ENCODE measurements at regions not wholly inside any gene's neighbourhood (a gene's known extent, or its start where the extent isn't known, plus 50 kb on each side); places are given as distances from the start of the nearest gene placed in this dataset.

DNA sequence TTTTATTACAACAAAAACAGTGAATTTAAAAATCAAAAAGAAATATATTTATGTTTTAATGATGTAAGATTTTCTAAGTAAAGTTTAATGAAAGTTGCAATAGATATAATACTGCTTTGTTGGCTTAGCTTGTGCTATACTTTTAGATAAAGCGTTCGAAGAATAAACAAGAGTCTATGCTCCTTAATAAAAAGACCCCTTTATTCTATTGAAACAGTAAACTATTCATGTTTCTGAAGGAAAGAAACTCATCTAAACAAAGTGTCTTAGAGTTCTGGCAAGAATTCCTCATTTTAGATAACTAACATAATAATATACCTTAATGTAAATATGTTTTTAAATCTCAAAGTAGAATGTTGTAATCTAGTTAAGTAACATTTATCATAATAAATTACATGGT lies 179.0 kb downstream of the RASSF9 start:
- no peaks in the 10 kb centered on the region for H3K27me3 ChIP-seq (replicated peaks in 1 of 4; ENCODE audit: control insufficient read depth in 3 of 4, extremely low read depth in 1 of 4, insufficient read depth in 3 of 4, low read length in 3 of 4)
- H3K4me3 ChIP-seq (ENCODE audit: extremely low read depth in 1 of 4, insufficient read depth in 2 of 4, low read depth in 3 of 4, low read length in 4 of 4), result no peak overlapping the region
- no peak overlapping the region for H3K9ac ChIP-seq (replicated peaks in 1 of 4; ENCODE audit: extremely low read depth in 1 of 4, low read depth in 3 of 4, low read length in 3 of 4)
- no peak overlapping the region for H3K27ac ChIP-seq (ENCODE audit: low read depth, low read length)
- H3K79me2 ChIP-seq (ENCODE audit: control insufficient read depth in 1 of 2, insufficient read depth in 2 of 2, low read length in 2 of 2), result no peaks in the 10 kb centered on the region
- peaks cover 2 to 6% of the 10 kb centered on the region in 2 experiments; a peak in 3 of 4 replicates for H3K9me3 ChIP-seq (ENCODE audit: insufficient read depth in 2 of 2, low read depth in 1 of 2, low read length in 1 of 2)
- H3K4ac ChIP-seq (replicated peaks; ENCODE audit: insufficient read length, low read depth, low read length), result no peak overlapping the region
- H3K79me1 ChIP-seq (ENCODE audit: low read depth, low read length), result no peaks in the 10 kb centered on the region
- H2AK5ac ChIP-seq (ENCODE audit: low read depth, low read length), result no peak overlapping the region
- H3K4me1 ChIP-seq (replicated peaks in 1 of 4; ENCODE audit: control insufficient read depth in 3 of 4, insufficient read depth in 4 of 4, low read length in 3 of 4), result no peaks in the 10 kb centered on the region
- H4K5ac ChIP-seq (ENCODE audit: insufficient read length, low read depth, low read length), result no peak overlapping the region
- H2BK20ac ChIP-seq (ENCODE audit: low read length), result no peak overlapping the region
- DNase-seq (ENCODE audit: low read depth in 1 of 2, low spot score in 2 of 2), result no peak
- no peak overlapping the region for H4K91ac ChIP-seq (replicated peaks; ENCODE audit: insufficient read length, low read length)
- no peak for FAIRE-seq
- no peak overlapping the region for H2BK15ac ChIP-seq (ENCODE audit: low read length)
- H3K4me2 ChIP-seq (ENCODE audit: insufficient read depth in 1 of 2, low read depth in 2 of 2, low read length in 2 of 2), result no peak overlapping the region
- H4K8ac ChIP-seq (ENCODE audit: extremely low read depth, insufficient read depth, low read length), result no peak overlapping the region
- 97% methylated on average over 2 of the region's 2 CpGs; no CpG with 5 or more reads in 1 of the 2 experiments for WGBS, 2 experiments (ENCODE audit: extremely low coverage in 1 of 2, insufficient coverage in 1 of 2, insufficient read length in 1 of 2, insufficient replicate concordance in 2 of 2, low coverage in 1 of 2, low lambda C conversion rate in 2 of 2, missing lambda C conversion rate in 1 of 2)
- H3K18ac ChIP-seq (ENCODE audit: extremely low read depth, low read length), result no peak overlapping the region
- no peaks in the 10 kb centered on the region for H4K20me1 ChIP-seq (replicated peaks in 1 of 2; ENCODE audit: control insufficient read depth in 1 of 2, insufficient read depth in 2 of 2, low read length in 2 of 2)
- no peak overlapping the region for H2BK12ac ChIP-seq (ENCODE audit: low read depth, low read length)
- H3K56ac ChIP-seq (replicated peaks; ENCODE audit: insufficient read length, low read depth, low read length), result no peak overlapping the region
- no peaks in the 10 kb centered on the region for H3K36me3 ChIP-seq (ENCODE audit: control insufficient read depth in 2 of 4, insufficient read depth in 4 of 4, low read length in 3 of 4)
- H2BK5ac ChIP-seq (ENCODE audit: low read depth, low read length), result no peak overlapping the region
- H2AFZ ChIP-seq (ENCODE audit: low read length), result no peak overlapping the region
- no peak overlapping the region for H2BK120ac ChIP-seq (replicated peaks; ENCODE audit: low read depth, low read length)
- no peak overlapping the region for H3K14ac ChIP-seq (ENCODE audit: insufficient read length)
- ChIA-PET POLR2A (ENCODE audit: partially characterized antibody) (no interaction called here), CTCF (ENCODE audit: partially characterized antibody) (interaction anchor here (0.9 kb wide), 1 partner anchor 9 kb away, joined by 3 read pairs; no protein-coding TSS in a partner anchor)
- no peak overlapping the region for H3K23ac ChIP-seq (ENCODE audit: insufficient read length)
- H3K23me2 ChIP-seq (ENCODE audit: low read depth, low read length), result peaks cover under 1% of the 10 kb centered on the region; the same call in 1 of the 2 replicates
- TF ChIP-seq BACH1 (IDR thresholded peaks at IDR 0.05; ENCODE audit: low read length), result no peak
